ENCODE measurements at regions not wholly inside any gene's neighbourhood (a gene's known extent, or its start where the extent isn't known, plus 50 kb on each side); places are given as distances from the start of the nearest gene placed in this dataset.

DNA sequence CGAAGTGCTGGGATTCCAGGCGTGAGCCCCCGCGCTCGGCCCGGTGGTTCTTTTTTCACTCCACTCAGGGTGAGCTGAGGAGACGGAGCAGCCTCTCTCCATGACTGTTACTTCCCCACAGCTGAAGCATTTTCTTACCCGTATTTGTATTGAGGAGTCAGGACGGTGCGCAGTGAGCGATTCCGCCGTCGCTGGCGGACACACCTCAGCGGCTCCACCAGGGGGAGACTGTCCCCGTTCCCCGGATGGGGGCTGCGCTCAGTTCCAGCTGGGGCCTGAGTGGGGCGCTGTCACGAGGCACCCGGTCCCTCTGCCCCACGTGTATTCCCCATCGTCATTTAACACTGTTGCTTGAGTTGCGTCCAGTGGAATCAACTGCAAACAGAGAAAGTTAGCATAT is 844.0 kb upstream of the FRG1 start:
- no peak for TF ChIP-seq POLR2A (IDR thresholded peaks at IDR 0.05; ENCODE audit: low read depth, low read length)
- TF ChIP-seq, protein P1, sequence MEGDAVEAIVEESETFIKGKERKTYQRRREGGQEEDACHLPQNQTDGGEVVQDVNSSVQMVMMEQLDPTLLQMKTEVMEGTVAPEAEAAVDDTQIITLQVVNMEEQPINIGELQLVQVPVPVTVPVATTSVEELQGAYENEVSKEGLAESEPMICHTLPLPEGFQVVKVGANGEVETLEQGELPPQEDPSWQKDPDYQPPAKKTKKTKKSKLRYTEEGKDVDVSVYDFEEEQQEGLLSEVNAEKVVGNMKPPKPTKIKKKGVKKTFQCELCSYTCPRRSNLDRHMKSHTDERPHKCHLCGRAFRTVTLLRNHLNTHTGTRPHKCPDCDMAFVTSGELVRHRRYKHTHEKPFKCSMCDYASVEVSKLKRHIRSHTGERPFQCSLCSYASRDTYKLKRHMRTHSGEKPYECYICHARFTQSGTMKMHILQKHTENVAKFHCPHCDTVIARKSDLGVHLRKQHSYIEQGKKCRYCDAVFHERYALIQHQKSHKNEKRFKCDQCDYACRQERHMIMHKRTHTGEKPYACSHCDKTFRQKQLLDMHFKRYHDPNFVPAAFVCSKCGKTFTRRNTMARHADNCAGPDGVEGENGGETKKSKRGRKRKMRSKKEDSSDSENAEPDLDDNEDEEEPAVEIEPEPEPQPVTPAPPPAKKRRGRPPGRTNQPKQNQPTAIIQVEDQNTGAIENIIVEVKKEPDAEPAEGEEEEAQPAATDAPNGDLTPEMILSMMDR (conservative IDR thresholded peaks at IDR 0.05; ENCODE audit: low read depth, low read length): no peak
- TF ChIP-seq FOS (IDR thresholded peaks at IDR 0.05; ENCODE audit: low read depth, low read length): no peak
- TF ChIP-seq CHD1 (IDR thresholded peaks at IDR 0.05; ENCODE audit: low read depth, low read length): no peak
- no peak for TF ChIP-seq RAD21 (IDR thresholded peaks at IDR 0.05; ENCODE audit: low read length)
- no peak for TF ChIP-seq SMC3 (IDR thresholded peaks at IDR 0.05; ENCODE audit: low read depth, low read length)
- TF ChIP-seq CEBPB (IDR thresholded peaks at IDR 0.05; ENCODE audit: low read depth, low read length): no peak
- no peak for TF ChIP-seq MXI1 (IDR thresholded peaks at IDR 0.05; ENCODE audit: borderline replicate concordance, low read depth, low read length)
- TF ChIP-seq BHLHE40 (IDR thresholded peaks at IDR 0.05; ENCODE audit: low read depth, low read length): no peak

All from IMR-90 (cell line).